HCT116 (cell line): ENCODE measurements at regions not wholly inside any gene's neighbourhood (a gene's known extent, or its start where the extent isn't known, plus 50 kb on each side); places are given as distances from the start of the nearest gene placed in this dataset.

ENCODE experiments used
- EZH2phosphoT487 ChIP-seq: fragments of 200-600 bp; IDR thresholded peaks from 2 replicates; pipeline ENCODE4 v1.6.1; 2018; ENCODE audit warnings: antibody characterized with exemption, borderline replicate concordance
- RAD21 ChIP-seq: IDR thresholded peaks from 2 replicates; pipeline ENCODE4 v1.6.1; 2012; ENCODE audit warnings: low read depth, mild to moderate bottlenecking
- SP1 ChIP-seq: IDR thresholded peaks from 2 replicates; pipeline ENCODE4 v1.6.1; 2012; ENCODE audit warnings: low read depth
- TF ChIP-seq, protein P1 (sequence below), 3 experiments: fragments of 200-600 bp in 1 of 3; sonication (generic) in 1 of 3; IDR thresholded peaks in 2 of 3; conservative IDR thresholded peaks in 1 of 3; 2 replicates each; pipeline ENCODE4 v1.5.1; 2012 to 2017; ENCODE audit warnings: low read depth in 2 of 3, low read length in 2 of 3, antibody characterized with exemption in 1 of 3, borderline replicate concordance in 1 of 3, control low read depth in 1 of 3, mild to moderate bottlenecking in 1 of 3, mixed read lengths in 1 of 3, mixed run types in 1 of 3, moderate library complexity in 1 of 3; ENCODE audit not compliant: insufficient read depth in 1 of 3

DNA sequence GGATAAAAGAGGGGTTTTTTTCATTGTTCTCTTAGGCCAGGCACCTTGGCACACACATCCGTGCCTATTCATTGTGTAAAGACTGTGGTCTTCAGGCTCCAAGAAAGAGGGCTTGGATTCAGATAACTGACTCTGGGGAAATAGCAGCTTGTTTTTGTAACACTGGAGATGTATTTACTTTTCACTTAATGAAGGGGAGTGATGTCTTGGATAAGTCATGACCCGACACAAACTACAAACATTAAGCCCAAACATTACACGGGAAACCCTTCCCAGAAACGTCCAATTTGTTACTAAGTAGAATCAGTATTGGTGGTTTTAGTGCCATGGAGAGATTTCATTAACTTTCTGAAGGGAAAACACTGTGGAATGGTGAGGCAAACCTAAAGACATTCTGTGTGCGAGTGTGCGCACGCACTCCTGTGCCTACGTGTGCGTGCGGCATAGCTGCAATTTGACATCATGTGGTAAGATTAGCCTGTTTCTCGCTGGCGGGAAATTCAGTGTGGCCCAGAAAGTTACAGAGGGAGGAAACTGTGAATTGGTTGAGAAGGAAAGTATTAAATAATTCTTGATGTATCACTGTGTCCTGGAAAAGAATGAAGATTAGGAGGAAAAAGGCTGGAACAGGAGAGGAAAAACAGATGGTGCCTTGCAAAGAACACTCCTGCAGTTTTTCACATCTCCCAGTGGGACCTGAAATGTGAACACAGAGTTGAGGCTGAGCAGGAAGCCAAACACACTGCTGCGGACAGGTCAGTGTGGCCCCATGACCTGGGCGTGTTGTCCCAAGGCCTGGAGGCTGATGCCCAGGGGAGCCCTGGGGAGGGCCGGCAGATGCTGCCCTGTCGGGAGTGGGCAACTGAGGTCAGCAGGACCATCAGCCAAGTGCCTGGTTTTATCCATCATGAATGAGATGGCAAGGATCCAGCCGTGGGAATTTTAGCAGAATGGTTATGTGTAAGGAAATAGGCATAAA is 108.5 kb downstream of the GAS1 start:
- TF ChIP-seq, protein P1, sequence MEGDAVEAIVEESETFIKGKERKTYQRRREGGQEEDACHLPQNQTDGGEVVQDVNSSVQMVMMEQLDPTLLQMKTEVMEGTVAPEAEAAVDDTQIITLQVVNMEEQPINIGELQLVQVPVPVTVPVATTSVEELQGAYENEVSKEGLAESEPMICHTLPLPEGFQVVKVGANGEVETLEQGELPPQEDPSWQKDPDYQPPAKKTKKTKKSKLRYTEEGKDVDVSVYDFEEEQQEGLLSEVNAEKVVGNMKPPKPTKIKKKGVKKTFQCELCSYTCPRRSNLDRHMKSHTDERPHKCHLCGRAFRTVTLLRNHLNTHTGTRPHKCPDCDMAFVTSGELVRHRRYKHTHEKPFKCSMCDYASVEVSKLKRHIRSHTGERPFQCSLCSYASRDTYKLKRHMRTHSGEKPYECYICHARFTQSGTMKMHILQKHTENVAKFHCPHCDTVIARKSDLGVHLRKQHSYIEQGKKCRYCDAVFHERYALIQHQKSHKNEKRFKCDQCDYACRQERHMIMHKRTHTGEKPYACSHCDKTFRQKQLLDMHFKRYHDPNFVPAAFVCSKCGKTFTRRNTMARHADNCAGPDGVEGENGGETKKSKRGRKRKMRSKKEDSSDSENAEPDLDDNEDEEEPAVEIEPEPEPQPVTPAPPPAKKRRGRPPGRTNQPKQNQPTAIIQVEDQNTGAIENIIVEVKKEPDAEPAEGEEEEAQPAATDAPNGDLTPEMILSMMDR (IDR thresholded peaks at IDR 0.05 in 2 of 3, conservative IDR thresholded peaks at IDR 0.05 in 1 of 3; ENCODE audit: borderline replicate concordance in 1 of 3, insufficient read depth in 1 of 3, low read depth in 2 of 3, low read length in 2 of 3), result no peak
- TF ChIP-seq SP1 (no peak), EZH2phosphoT487 (no peak), RAD21 (no peak)
